ENCODE measurements at regions not wholly inside any gene's neighbourhood (a gene's known extent, or its start where the extent isn't known, plus 50 kb on each side); places are given as distances from the start of the nearest gene placed in this dataset.

DNA sequence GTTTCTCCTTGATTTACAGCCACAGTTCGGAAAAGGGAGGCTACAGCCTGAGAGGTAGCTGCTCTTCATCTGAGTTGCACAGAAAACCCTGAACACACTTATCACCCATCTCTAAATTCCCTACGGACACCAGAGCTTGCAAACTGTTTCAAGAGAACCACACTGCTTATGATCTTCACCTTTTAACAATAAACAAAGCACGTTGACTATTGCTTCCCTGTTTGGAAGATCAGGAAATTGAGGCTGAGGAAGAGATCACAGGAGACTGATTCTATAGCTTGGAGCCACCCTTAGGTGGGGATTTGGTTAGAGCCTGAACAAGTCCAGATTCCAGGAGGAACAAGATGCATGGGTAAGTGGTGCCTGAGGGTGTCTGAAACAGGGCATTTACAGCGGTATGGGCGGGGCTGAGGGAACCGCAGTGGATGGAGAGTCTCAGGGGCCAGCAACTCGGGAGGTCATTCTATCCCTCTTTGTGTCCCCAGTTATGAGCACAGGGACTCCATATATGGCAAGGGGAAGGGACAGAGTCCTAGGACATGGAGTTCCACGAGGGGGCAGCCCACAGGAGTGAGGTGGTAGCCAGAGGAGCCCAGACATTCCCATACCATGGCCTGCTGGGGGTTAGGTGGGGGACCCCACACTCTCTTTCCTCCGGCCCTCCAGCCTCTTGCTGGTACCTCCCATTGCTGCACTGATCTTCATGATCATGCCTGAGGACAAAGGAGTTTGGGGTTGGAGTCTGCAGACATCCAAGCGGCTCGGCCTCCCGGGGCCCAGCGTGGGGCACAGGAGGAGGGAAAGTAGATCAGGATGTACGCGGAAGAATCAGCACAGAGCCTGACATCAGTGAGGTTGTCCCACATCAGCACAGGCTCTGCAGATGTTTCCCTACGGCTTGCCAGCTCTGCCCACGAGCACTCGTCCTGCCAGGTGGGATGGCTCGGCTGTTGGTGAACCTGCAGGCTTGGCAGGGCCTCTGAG, 162.3 kb upstream of the ZNF536 start:
- no peak for TF ChIP-seq POLR2A (IDR thresholded peaks at IDR 0.05)
- TF ChIP-seq, protein P1, sequence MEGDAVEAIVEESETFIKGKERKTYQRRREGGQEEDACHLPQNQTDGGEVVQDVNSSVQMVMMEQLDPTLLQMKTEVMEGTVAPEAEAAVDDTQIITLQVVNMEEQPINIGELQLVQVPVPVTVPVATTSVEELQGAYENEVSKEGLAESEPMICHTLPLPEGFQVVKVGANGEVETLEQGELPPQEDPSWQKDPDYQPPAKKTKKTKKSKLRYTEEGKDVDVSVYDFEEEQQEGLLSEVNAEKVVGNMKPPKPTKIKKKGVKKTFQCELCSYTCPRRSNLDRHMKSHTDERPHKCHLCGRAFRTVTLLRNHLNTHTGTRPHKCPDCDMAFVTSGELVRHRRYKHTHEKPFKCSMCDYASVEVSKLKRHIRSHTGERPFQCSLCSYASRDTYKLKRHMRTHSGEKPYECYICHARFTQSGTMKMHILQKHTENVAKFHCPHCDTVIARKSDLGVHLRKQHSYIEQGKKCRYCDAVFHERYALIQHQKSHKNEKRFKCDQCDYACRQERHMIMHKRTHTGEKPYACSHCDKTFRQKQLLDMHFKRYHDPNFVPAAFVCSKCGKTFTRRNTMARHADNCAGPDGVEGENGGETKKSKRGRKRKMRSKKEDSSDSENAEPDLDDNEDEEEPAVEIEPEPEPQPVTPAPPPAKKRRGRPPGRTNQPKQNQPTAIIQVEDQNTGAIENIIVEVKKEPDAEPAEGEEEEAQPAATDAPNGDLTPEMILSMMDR (IDR thresholded peaks at IDR 0.05), result no peak
